ELF-1 (cell line): ENCODE measurements at regions not wholly inside any gene's neighbourhood (a gene's known extent, or its start where the extent isn't known, plus 50 kb on each side); places are given as distances from the start of the nearest gene placed in this dataset.
A peak's percentile ranks its signal among the peaks of the same experiment; 100 is the strongest.
"Not testable (repeated sequence)": the region's sequence is repeated elsewhere in the genome, so short reads cannot be mapped to it uniquely, and the experiment has no call there.

Source experiments
- DNase-seq: peaks from one replicate; pipeline ENCODE4 v3.0.0-alpha.2; 2016; ENCODE audit warnings: low read depth, low spot score

DNA sequence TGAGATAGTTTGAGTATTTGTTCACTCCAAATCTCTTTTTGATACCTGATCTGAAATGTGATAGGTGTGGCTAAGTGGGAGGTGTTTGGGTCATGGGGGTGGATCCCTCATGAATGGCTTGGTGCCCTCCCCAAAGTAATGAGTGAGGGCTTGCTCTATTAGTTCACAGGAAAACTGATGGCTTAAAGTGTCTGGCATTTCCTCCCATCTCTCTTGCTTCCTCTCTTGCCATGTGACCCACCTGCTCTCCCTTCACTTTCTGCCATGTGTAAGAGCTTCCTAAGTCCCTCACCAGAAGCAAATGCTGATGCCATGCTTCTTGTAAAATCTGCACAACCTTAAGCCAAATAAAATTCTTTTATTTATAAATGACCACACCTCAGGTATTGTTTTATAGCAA is 61.1 kb downstream of the MAD2L1 start:
- no peak for DNase-seq

DNA sequence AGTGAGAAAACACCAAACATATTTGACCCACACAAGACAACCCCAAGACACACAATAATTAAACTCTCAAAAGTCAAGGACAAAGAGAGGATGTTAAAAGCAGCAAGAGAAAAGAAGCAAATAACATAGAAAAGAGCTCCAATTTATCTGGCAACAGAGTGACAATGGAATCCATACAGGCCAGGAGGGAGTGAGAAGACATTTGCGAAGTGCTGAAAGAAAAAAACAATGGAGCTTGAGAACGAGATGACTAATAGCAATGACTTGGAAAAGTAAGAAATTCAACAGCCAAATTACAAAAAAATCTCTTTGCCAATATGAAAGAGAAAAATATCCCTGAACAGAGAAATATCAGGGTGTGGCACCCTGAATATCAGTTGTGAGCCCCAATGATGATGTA is 61.6 kb downstream of the MAD2L1 start:
- DNase-seq = no peak

DNA sequence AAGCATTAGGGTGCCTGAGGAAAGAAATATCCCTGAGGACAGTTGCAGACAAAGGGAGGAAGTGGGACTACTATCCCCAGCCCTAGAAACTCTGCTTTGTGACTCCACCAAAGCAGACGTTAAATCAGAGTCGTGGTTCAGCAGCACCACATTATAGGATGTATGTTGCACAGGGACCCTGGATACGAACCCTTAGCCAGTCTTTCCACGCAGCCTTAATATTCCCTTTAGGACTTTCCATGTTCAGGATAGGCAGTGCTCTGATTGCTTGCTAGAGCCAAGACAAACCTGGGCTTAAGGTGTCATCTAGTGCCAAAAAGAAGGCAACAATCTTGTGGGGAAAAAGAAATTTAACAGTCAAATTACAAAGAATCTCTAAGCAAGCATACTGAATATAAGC is 62.6 kb downstream of the MAD2L1 start:
- DNase-seq = no peak

- DNase-seq = no peak
Observed at GRCh38 chr4:120003193-120003592, 63.5 kb downstream of the MAD2L1 start.

GRCh38 chr4:120001850-120002249 is 64.8 kb downstream of the MAD2L1 start:
- no peak for DNase-seq

DNA sequence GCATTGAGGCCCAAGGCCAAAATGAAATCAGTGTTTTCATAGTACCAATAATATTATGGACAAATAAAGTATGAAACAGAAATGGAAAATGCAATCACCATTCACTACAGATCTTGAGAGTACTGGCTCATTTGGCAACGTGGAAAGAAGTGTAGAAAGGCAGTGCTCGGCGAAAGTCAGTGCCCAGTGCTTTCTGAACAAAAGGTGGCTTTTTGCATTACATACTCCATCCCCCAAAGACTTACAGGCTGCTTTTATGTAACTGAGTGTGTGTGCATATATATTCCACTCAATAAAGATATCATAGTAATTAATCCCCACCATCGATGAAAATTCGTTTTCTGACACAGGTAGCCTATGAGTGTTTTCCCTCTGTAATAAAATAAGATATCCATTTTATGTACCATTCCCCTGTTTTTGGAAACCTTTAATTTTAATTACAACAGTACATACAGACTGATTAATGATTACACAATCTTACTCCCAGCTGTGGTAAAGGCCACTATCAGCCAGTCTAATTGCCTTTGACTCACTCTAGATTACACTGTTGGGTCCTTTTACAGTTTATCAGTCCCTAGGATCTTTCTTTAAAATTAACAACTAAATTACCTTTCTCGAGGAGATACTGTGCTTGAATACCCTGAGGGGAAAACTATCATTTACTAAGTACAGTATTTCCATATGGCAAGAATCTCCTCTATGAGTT is 65.9 kb downstream of the MAD2L1 start:
- no peak for DNase-seq

DNA sequence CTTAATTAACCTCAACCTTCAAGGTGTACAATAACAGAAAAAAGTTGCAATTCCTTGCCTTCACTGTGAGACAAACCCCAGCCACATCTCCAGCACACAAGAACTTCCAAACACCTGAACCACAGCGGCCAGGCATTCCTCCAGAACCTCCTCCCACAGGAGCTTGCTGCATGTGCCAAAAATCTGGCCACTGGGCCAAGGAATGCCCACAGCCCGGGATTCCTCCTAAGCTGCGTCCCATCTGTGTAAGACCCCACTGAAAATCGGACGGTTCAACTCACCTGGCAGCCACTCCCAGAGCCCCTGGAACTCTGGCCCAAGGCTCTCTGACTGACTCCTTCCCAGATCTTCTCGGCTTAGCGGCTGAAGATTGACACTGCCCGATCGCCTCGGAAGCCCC is 70.6 kb downstream of the MAD2L1 start:
- DNase-seq = not testable (repeated sequence)

GRCh38 chr4:119984996-119985395 is 81.7 kb downstream of the MAD2L1 start:
- no peak for DNase-seq

- DNase-seq = no peak
Observed at GRCh38 chr4:119982756-119983155, 83.9 kb downstream of the MAD2L1 start.

- no peak for DNase-seq
Observed at GRCh38 chr4:119980456-119980855, 86.2 kb downstream of the MAD2L1 start.

- no peak for DNase-seq
Observed at GRCh38 chr4:119977076-119977940, 89.3 kb downstream of the MAD2L1 start.

DNA sequence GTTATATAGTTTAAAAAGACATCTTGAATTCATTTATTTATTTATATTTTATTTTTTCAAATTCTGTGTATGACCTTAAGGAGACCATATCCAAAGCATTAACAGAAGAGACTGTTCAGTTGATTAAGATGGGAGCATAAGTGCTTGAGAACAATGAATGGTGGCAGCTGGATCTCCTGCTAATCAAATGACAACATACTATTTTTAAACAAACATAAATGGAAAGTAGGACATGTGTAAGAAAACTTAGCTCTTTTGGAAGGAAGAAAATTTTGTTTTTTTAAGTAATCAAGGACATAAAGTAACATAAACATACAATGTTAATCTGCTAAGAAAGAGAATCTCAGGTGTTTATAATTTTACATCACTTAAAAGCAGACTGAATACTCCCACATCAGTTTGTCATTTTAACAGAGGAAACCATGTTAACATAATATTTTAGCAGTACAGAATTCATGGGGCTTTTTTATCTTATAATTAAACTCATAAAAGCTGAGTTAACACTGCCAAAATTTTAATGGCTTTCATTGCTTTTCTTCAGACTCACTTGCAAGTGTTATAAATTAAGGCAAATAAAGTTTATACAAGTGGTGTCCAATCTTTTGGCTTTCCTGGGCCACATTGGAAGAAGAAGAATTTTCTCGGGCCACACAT is 95.1 kb downstream of the MAD2L1 start:
- DNase-seq = no peak

- no peak for DNase-seq
Observed at GRCh38 chr4:119962631-119963030, 104.0 kb downstream of the MAD2L1 start.

- no peak for DNase-seq
Observed at GRCh38 chr4:119958983-119959382, 107.7 kb downstream of the MAD2L1 start.

- DNase-seq = no peak
Observed at GRCh38 chr4:119955256-119955655, 111.4 kb downstream of the MAD2L1 start.

GRCh38 chr4:119954487-119954886 is 112.2 kb downstream of the MAD2L1 start:
- peak; percentile 5 for DNase-seq

GRCh38 chr4:119946359-119946758 is 120.3 kb downstream of the MAD2L1 start:
- DNase-seq = no peak

DNA sequence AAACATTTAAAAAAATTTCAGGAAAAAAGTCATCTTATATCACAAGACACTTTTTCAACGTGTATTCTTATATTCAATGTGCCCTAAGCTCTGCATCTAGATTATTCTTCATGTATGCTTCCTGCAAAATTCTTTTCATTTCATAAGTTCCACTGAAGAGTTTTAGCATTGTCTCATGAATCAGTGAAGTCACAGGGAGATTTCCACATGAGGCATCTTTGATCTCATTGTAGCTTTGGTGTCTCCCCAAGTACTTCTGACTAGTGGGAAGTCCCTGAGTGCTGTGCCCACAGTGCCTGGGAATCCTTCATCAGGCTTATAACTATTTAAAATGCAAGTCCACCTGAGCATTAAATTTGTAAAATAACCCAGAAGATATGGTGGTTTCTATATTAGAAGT is 123.8 kb downstream of the MAD2L1 start:
- no peak for DNase-seq

DNA sequence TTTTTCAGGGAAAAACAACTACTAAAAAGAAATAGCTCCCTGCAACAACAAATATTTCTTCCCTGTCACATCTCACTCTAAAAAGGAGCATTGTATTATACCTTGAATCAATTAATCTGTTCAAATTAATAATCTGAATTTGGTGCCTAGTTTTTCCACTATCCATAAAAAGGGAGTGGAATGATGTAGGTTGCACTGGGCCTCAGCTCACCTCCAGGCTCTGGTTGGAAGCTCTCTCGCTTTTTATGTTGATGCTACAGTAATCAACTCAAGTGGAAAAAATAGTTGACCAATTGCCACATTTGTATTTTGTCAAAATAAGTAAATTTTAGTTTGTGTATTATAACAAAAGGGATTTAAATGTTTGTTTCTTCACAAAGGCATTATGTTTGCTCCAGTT is 126.1 kb downstream of the MAD2L1 start:
- no peak for DNase-seq

- no peak for DNase-seq
Observed at GRCh38 chr4:119939071-119939995, 127.3 kb downstream of the MAD2L1 start.

- no peak for DNase-seq
Observed at GRCh38 chr4:119937746-119938145, 128.9 kb downstream of the MAD2L1 start.
